ENCODE measurements at regions not wholly inside any gene's neighbourhood (a gene's known extent, or its start where the extent isn't known, plus 50 kb on each side); places are given as distances from the start of the nearest gene placed in this dataset.

DNA sequence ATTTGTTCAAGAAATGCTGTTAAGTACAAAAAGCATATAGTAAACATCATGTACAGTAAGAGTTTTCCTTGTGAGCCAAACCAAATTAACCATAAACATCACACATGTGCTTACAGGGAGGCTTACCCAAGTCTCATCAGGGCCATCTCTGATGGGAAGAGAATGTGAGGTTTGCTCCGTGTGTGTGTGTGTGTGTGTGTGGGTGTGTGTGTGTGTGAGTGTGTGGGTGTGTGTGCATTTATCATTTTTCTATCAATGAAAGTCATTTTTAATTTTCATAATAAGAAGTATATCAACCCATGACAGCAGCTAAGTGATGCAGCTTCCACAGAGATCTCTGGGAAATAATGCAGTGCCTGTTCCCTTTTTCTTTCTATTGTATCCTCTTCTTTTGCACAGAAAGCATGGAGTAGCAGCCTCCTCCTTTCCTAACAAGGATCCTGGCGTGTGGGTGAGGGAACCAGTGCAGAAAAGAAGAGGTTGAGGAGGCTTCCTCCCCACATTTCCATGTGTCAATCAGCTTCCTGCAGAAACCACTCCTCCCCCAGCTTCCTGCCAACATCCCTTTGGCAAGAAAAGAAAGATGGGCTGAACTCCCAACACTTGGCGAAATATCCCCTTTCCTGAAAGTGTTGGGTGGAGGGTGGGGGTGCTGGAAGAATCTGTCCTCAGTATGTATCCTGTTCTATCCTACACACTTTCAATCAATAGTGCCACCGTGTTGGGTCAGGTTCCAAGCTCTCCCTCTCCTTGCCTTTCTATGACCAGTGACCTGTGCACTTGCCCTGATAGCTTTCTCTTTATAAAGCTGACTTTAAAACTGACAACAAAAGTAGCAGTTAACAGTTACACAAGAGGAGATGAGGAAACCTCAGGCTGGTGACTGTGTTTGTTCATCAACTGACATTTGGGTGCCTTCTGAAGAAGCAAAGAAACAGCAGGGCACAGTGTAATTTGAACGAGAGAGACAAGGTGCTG lies 251.8 kb upstream of the CITED2 start:
- TF ChIP-seq, protein P1, sequence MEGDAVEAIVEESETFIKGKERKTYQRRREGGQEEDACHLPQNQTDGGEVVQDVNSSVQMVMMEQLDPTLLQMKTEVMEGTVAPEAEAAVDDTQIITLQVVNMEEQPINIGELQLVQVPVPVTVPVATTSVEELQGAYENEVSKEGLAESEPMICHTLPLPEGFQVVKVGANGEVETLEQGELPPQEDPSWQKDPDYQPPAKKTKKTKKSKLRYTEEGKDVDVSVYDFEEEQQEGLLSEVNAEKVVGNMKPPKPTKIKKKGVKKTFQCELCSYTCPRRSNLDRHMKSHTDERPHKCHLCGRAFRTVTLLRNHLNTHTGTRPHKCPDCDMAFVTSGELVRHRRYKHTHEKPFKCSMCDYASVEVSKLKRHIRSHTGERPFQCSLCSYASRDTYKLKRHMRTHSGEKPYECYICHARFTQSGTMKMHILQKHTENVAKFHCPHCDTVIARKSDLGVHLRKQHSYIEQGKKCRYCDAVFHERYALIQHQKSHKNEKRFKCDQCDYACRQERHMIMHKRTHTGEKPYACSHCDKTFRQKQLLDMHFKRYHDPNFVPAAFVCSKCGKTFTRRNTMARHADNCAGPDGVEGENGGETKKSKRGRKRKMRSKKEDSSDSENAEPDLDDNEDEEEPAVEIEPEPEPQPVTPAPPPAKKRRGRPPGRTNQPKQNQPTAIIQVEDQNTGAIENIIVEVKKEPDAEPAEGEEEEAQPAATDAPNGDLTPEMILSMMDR (IDR thresholded peaks at IDR 0.05) = no peak
- TF ChIP-seq EZH2phosphoT487 (IDR thresholded peaks at IDR 0.05) (no peak), EZH2 (IDR thresholded peaks at IDR 0.05) (no peak)
